ENCODE measurements at regions not wholly inside any gene's neighbourhood (a gene's known extent, or its start where the extent isn't known, plus 50 kb on each side); places are given as distances from the start of the nearest gene placed in this dataset.

GRCh38 chr9:79469164-79469563 is 102.6 kb upstream of the TLE4 start:
- intact Hi-C loops (cut with DNase I), result no loop called here
- WGBS, 2 donors, result 80 to 83% methylated on average over 2 of the region's 2 CpGs
- Histone ChIP-seq H3K9me3 (no peaks in the 10 kb centered on the region), H3K36me3 (no peaks in the 10 kb centered on the region), H3K4me1 (no peaks in the 10 kb centered on the region), H3K27me3 (no peaks in the 10 kb centered on the region), H3K4me3 (replicated peaks in 1 of 3) (no peak overlapping the region), H3K27ac (no peak overlapping the region)
- TF ChIP-seq CTCF (IDR thresholded peaks at IDR 0.05) (no peak), POLR2A (IDR thresholded peaks at IDR 0.05) (no peak)
- no peak for DNase-seq

- intact Hi-C loops (cut with DNase I), result no loop called here
- no peak for DNase-seq
- 86 to 88% methylated on average over 2 of the region's 2 CpGs for WGBS, 2 donors
Observed at GRCh38 chr9:79470954-79471353, 100.8 kb upstream of the TLE4 start.

GRCh38 chr9:79471580-79472543 is 99.9 kb upstream of the TLE4 start:
- Histone ChIP-seq H3K27ac (no peak overlapping the region), H3K36me3 (no peaks in the 10 kb centered on the region), H3K4me3 (replicated peaks in 1 of 3) (no peak overlapping the region), H3K9me3 (no peaks in the 10 kb centered on the region), H3K4me1 (no peaks in the 10 kb centered on the region), H3K27me3 (no peaks in the 10 kb centered on the region)
- 92 to 98% methylated on average over 2 of the region's 2 CpGs for WGBS, 2 donors
- intact Hi-C loops (cut with DNase I), result no loop called here
- peak; percentile 75 to 78 for DNase-seq
- TF ChIP-seq POLR2A (IDR thresholded peaks at IDR 0.05) (no peak), CTCF (IDR thresholded peaks at IDR 0.05) (peak in 3 of 6 experiments; percentile 43 to 50 (median 46))

More at GRCh38 chr9:79470954-79471353, 100.8 kb upstream of the TLE4 start:
- Histone ChIP-seq H3K4me1 (no peaks in the 10 kb centered on the region), H3K4me3 (replicated peaks in 1 of 3) (no peak overlapping the region), H3K27me3 (no peaks in the 10 kb centered on the region), H3K9me3 (no peaks in the 10 kb centered on the region), H3K27ac (no peak overlapping the region), H3K36me3 (no peaks in the 10 kb centered on the region)
- TF ChIP-seq POLR2A (IDR thresholded peaks at IDR 0.05), result no peak
- no peak for TF ChIP-seq CTCF (IDR thresholded peaks at IDR 0.05)

- Histone ChIP-seq H3K9me3 (no peaks in the 10 kb centered on the region), H3K36me3 (no peaks in the 10 kb centered on the region), H3K4me1 (no peaks in the 10 kb centered on the region), H3K27me3 (no peaks in the 10 kb centered on the region), H3K27ac (no peak overlapping the region), H3K4me3 (replicated peaks in 1 of 3) (no peak overlapping the region)
- 93% methylated on average over 1 of the region's 1 CpG for WGBS, 2 donors
- no peak for DNase-seq
- no peak for TF ChIP-seq POLR2A (IDR thresholded peaks at IDR 0.05)
- no peak for TF ChIP-seq CTCF (IDR thresholded peaks at IDR 0.05)
- intact Hi-C loops (cut with DNase I), result no loop called here
Observed at GRCh38 chr9:79473704-79474103, 98.1 kb upstream of the TLE4 start.

- H3K36me3 ChIP-seq, result no peaks in the 10 kb centered on the region
- 94 to 95% methylated on average over 3 of the region's 3 CpGs for WGBS, 2 donors
- TF ChIP-seq POLR2A (IDR thresholded peaks at IDR 0.05), result no peak
- no peak for TF ChIP-seq CTCF (IDR thresholded peaks at IDR 0.05)
- H3K4me1 ChIP-seq, result peaks cover 3% of the 10 kb centered on the region in 2 donors
- H3K4me3 ChIP-seq (replicated peaks in 1 of 3), result no peak overlapping the region
- H3K27ac ChIP-seq, result no peak overlapping the region
- H3K9me3 ChIP-seq, result no peaks in the 10 kb centered on the region
- H3K27me3 ChIP-seq, result no peaks in the 10 kb centered on the region
- DNase-seq, result no peak
- intact Hi-C loops (cut with DNase I), result no loop called here
Observed at GRCh38 chr9:79477241-79477840, 94.4 kb upstream of the TLE4 start.

All from thyroid gland (tissue), 4 donors.